ENCODE measurements at regions not wholly inside any gene's neighbourhood (a gene's known extent, or its start where the extent isn't known, plus 50 kb on each side); places are given as distances from the start of the nearest gene placed in this dataset.

GRCh38 chr4:152009031-152009670 lies 248.3 kb upstream of the GATB start:
- Histone ChIP-seq H3K36me3 (replicated peaks; ENCODE audit: insufficient read depth, low read length) (no peaks in the 10 kb centered on the region), H4K20me1 (ENCODE audit: insufficient read depth, low read length) (no peaks in the 10 kb centered on the region), H3K27me3 (replicated peaks; ENCODE audit: insufficient read depth, low read length) (no peaks in the 10 kb centered on the region), H3K27ac (ENCODE audit: low read length) (no peak overlapping the region), H3K9ac (ENCODE audit: low read length) (no peak overlapping the region), H3K4me1 (ENCODE audit: low read length) (peaks cover 15% of the 10 kb centered on the region), H2AFZ (ENCODE audit: low read length) (no peak overlapping the region), H3F3A (ENCODE audit: insufficient read depth, low read length) (no peaks in the 10 kb centered on the region), H3K9me3 (replicated peaks; ENCODE audit: insufficient read depth, low read length) (no peaks in the 10 kb centered on the region), H3K4me3 (ENCODE audit: low read length) (no peak overlapping the region), H3K4me2 (ENCODE audit: low read depth, low read length) (no peak overlapping the region), H3K9me2 (replicated peaks; ENCODE audit: insufficient read depth, low read length) (no peaks in the 10 kb centered on the region), H3K79me2 (ENCODE audit: low read length) (no peaks in the 10 kb centered on the region)
- no peak for DNase-seq
- no peak for TF ChIP-seq EZH2 (optimal IDR thresholded peaks at IDR 0.05; ENCODE audit: low read depth, low read length)
- TF ChIP-seq EZH2phosphoT487 (IDR thresholded peaks at IDR 0.05; ENCODE audit: low read length) = no peak
- TF ChIP-seq, protein P1, sequence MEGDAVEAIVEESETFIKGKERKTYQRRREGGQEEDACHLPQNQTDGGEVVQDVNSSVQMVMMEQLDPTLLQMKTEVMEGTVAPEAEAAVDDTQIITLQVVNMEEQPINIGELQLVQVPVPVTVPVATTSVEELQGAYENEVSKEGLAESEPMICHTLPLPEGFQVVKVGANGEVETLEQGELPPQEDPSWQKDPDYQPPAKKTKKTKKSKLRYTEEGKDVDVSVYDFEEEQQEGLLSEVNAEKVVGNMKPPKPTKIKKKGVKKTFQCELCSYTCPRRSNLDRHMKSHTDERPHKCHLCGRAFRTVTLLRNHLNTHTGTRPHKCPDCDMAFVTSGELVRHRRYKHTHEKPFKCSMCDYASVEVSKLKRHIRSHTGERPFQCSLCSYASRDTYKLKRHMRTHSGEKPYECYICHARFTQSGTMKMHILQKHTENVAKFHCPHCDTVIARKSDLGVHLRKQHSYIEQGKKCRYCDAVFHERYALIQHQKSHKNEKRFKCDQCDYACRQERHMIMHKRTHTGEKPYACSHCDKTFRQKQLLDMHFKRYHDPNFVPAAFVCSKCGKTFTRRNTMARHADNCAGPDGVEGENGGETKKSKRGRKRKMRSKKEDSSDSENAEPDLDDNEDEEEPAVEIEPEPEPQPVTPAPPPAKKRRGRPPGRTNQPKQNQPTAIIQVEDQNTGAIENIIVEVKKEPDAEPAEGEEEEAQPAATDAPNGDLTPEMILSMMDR (IDR thresholded peaks at IDR 0.05; ENCODE audit: low read length) = no peak

- H3K9me2 ChIP-seq (replicated peaks; ENCODE audit: insufficient read depth, low read length) = no peaks in the 10 kb centered on the region
- H3K27me3 ChIP-seq (replicated peaks; ENCODE audit: insufficient read depth, low read length) = no peaks in the 10 kb centered on the region
- H2AFZ ChIP-seq (ENCODE audit: low read length) = no peak overlapping the region
- H3K79me2 ChIP-seq (ENCODE audit: low read length) = no peaks in the 10 kb centered on the region
- 0 out of 2 replicates have a peak, but pooled peaks cover 7% of the 10 kb centered on the region for H3K4me1 ChIP-seq (ENCODE audit: low read length)
- TF ChIP-seq, protein P1 (IDR thresholded peaks at IDR 0.05; ENCODE audit: low read length) = no peak
- TF ChIP-seq EZH2phosphoT487 (IDR thresholded peaks at IDR 0.05; ENCODE audit: low read length) = no peak
- TF ChIP-seq EZH2 (optimal IDR thresholded peaks at IDR 0.05; ENCODE audit: low read depth, low read length) = no peak
- H3K4me3 ChIP-seq (ENCODE audit: low read length) = no peak overlapping the region
- H3K9me3 ChIP-seq (replicated peaks; ENCODE audit: insufficient read depth, low read length) = no peaks in the 10 kb centered on the region
- no peak overlapping the region for H3K27ac ChIP-seq (ENCODE audit: low read length)
- H3F3A ChIP-seq (ENCODE audit: insufficient read depth, low read length) = no peaks in the 10 kb centered on the region
- no peak overlapping the region for H3K4me2 ChIP-seq (ENCODE audit: low read depth, low read length)
- H3K36me3 ChIP-seq (replicated peaks; ENCODE audit: insufficient read depth, low read length) = no peaks in the 10 kb centered on the region
- no peak for DNase-seq
- no peaks in the 10 kb centered on the region for H4K20me1 ChIP-seq (ENCODE audit: insufficient read depth, low read length)
- no peak overlapping the region for H3K9ac ChIP-seq (ENCODE audit: low read length)
Observed at GRCh38 chr4:152007111-152007510, 246.3 kb upstream of the GATB start.

GRCh38 chr4:152004801-152005200 lies 244.0 kb upstream of the GATB start:
- Histone ChIP-seq H3K79me2 (ENCODE audit: low read length) (no peaks in the 10 kb centered on the region), H3K9ac (ENCODE audit: low read length) (no peak overlapping the region), H2AFZ (ENCODE audit: low read length) (no peak overlapping the region), H4K20me1 (ENCODE audit: insufficient read depth, low read length) (no peaks in the 10 kb centered on the region), H3F3A (ENCODE audit: insufficient read depth, low read length) (no peaks in the 10 kb centered on the region), H3K4me3 (ENCODE audit: low read length) (no peak overlapping the region), H3K9me3 (replicated peaks; ENCODE audit: insufficient read depth, low read length) (no peaks in the 10 kb centered on the region), H3K36me3 (replicated peaks; ENCODE audit: insufficient read depth, low read length) (no peaks in the 10 kb centered on the region), H3K27ac (ENCODE audit: low read length) (no peak overlapping the region), H3K4me2 (ENCODE audit: low read depth, low read length) (no peak overlapping the region), H3K9me2 (replicated peaks; ENCODE audit: insufficient read depth, low read length) (no peaks in the 10 kb centered on the region), H3K4me1 (ENCODE audit: low read length) (no peaks in the 10 kb centered on the region), H3K27me3 (replicated peaks; ENCODE audit: insufficient read depth, low read length) (no peaks in the 10 kb centered on the region)
- no peak for DNase-seq
- TF ChIP-seq EZH2 (optimal IDR thresholded peaks at IDR 0.05; ENCODE audit: low read depth, low read length) = no peak
- TF ChIP-seq, protein P1 (IDR thresholded peaks at IDR 0.05; ENCODE audit: low read length) = no peak
- no peak for TF ChIP-seq EZH2phosphoT487 (IDR thresholded peaks at IDR 0.05; ENCODE audit: low read length)
